ENCODE measurements at regions not wholly inside any gene's neighbourhood (a gene's known extent, or its start where the extent isn't known, plus 50 kb on each side); places are given as distances from the start of the nearest gene placed in this dataset.

DNA sequence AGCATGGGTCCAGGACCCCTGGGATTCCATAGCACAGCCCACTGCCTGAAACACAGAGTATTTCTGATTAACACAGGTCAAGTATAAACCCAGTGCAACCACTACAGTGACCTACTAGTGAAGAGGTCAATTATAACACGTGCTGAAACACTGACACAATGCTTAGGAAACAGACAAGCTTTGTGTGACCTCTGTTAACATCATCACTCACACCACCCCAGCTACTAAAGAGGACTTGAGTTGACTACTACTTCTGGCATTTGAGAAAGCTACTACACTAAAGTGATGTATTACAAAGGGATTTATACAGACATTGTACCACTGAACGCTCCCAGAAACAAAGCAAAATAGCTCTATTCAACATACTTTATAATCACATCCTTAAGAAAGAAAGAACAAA lies 1935.9 kb upstream of the PCDH20 start:
- no peak for TF ChIP-seq EZH2 (IDR thresholded peaks at IDR 0.05; ENCODE audit: insufficient read depth, low read length)
- TF ChIP-seq, protein P1, sequence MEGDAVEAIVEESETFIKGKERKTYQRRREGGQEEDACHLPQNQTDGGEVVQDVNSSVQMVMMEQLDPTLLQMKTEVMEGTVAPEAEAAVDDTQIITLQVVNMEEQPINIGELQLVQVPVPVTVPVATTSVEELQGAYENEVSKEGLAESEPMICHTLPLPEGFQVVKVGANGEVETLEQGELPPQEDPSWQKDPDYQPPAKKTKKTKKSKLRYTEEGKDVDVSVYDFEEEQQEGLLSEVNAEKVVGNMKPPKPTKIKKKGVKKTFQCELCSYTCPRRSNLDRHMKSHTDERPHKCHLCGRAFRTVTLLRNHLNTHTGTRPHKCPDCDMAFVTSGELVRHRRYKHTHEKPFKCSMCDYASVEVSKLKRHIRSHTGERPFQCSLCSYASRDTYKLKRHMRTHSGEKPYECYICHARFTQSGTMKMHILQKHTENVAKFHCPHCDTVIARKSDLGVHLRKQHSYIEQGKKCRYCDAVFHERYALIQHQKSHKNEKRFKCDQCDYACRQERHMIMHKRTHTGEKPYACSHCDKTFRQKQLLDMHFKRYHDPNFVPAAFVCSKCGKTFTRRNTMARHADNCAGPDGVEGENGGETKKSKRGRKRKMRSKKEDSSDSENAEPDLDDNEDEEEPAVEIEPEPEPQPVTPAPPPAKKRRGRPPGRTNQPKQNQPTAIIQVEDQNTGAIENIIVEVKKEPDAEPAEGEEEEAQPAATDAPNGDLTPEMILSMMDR (IDR thresholded peaks at IDR 0.05; ENCODE audit: insufficient read depth, low read depth, low read length): no peak

Data from astrocyte (in vitro differentiated cells and primary cell).